GM23338 (cell line): ENCODE measurements at regions not wholly inside any gene's neighbourhood (a gene's known extent, or its start where the extent isn't known, plus 50 kb on each side); places are given as distances from the start of the nearest gene placed in this dataset.
A peak's percentile ranks its signal among the peaks of the same experiment; 100 is the strongest.
"Not testable (repeated sequence)": the region's sequence is repeated elsewhere in the genome, so short reads cannot be mapped to it uniquely, and the experiment has no call there.

Source experiments
- ATAC-seq: fragments of 200-7000 bp; cut with Tn5 transposase; 3 replicates; pipeline ENCODE4 v1.9.1; 2020
- DNase-seq: peaks from one replicate; pipeline ENCODE4 v3.0.0-alpha.2; 2015; ENCODE audit warnings: low spot score
- H2AFZ ChIP-seq: fragments of 200-600 bp; sonication (generic); 2 replicates; pipeline ENCODE4 v1.8.0; 2016; ENCODE audit warnings: antibody characterized with exemption, mild to moderate bottlenecking, moderate library complexity
- H3F3A ChIP-seq: fragments of 200-600 bp; sonication (generic); replicated peaks from 2 replicates; pipeline ENCODE4 v1.8.0; 2017; ENCODE audit warnings: antibody characterized with exemption, mixed run types, low read depth
- H3K27ac ChIP-seq: fragments of 200-600 bp; sonication (generic); 2 replicates; pipeline ENCODE4 v1.6.1; 2016; ENCODE audit warnings: low read depth
- H3K27me3 ChIP-seq: fragments of 200-600 bp; sonication (generic); 2 replicates; pipeline ENCODE4 v1.8.0; 2016; ENCODE audit warnings: mild to moderate bottlenecking, mixed run types, moderate library complexity; ENCODE audit not compliant: insufficient read depth
- H3K36me3 ChIP-seq: fragments of 200-600 bp; sonication (generic); 2 replicates; pipeline ENCODE4 v1.8.0; 2016; ENCODE audit warnings: mild to moderate bottlenecking; ENCODE audit not compliant: insufficient read depth
- H3K4me1 ChIP-seq: fragments of 200-600 bp; sonication (generic); 2 replicates; pipeline ENCODE4 v1.8.0; 2016; ENCODE audit warnings: mild to moderate bottlenecking, moderate library complexity; ENCODE audit not compliant: insufficient read depth
- H3K4me2 ChIP-seq: fragments of 200-600 bp; sonication (generic); 2 replicates; pipeline ENCODE4 v1.7.1; 2017; ENCODE audit warnings: mixed run types
- H3K4me3 ChIP-seq: fragments of 200-600 bp; sonication (generic); 2 replicates; pipeline ENCODE4 v1.6.1; 2016; ENCODE audit warnings: mixed run types
- H3K79me2 ChIP-seq: fragments of 200-600 bp; sonication (generic); replicated peaks from 2 replicates; pipeline ENCODE4 v1.8.0; 2017; ENCODE audit warnings: mild to moderate bottlenecking; ENCODE audit not compliant: insufficient read depth
- H3K9me2 ChIP-seq: fragments of 200-600 bp; sonication (generic); 2 replicates; pipeline ENCODE4 v1.8.0; 2017; ENCODE audit not compliant: insufficient read depth
- H4K20me1 ChIP-seq: fragments of 200-600 bp; sonication (generic); replicated peaks from 2 replicates; pipeline ENCODE4 v1.8.0; 2017; ENCODE audit warnings: mild to moderate bottlenecking; ENCODE audit not compliant: insufficient read depth
- H3K27ac Mint-ChIP-seq: 2 replicates; pipeline ENCODE4 v1.8.0; 2020; ENCODE audit warnings: inconsistent platforms, mild to moderate bottlenecking, moderate library complexity, mixed read lengths
- H3K27me3 Mint-ChIP-seq: 3 replicates; pipeline ENCODE4 v1.8.0; 2022; ENCODE audit warnings: low read depth, mild to moderate bottlenecking, moderate library complexity, mixed read lengths, inconsistent platforms; ENCODE audit not compliant: insufficient read depth, poor library complexity
- H3K36me3 Mint-ChIP-seq: 3 replicates; pipeline ENCODE4 v1.8.0; 2021; ENCODE audit warnings: low read depth, mild to moderate bottlenecking, inconsistent platforms, moderate library complexity, mixed read lengths
- H3K4me1 Mint-ChIP-seq: 3 replicates; pipeline ENCODE4 v1.8.0; 2020; ENCODE audit warnings: mild to moderate bottlenecking, inconsistent platforms, mixed read lengths
- H3K4me3 Mint-ChIP-seq: 3 replicates; pipeline ENCODE4 v1.8.0; 2021; ENCODE audit warnings: moderate library complexity, mild to moderate bottlenecking, inconsistent platforms, mixed read lengths
- H3K9me3 Mint-ChIP-seq: 3 replicates; pipeline ENCODE4 v1.8.0; 2020; ENCODE audit warnings: moderate library complexity, mild to moderate bottlenecking, inconsistent platforms, mixed read lengths
- EZH2phosphoT487 ChIP-seq: fragments of 200-600 bp; sonication (generic); IDR thresholded peaks from one replicate; pipeline ENCODE4 v1.8.1; 2018; ENCODE audit warnings: antibody characterized with exemption; ENCODE audit not compliant: unreplicated experiment
- JUNB ChIP-seq: IDR thresholded peaks from one replicate; pipeline ENCODE4 v1.6.1; 2016; ENCODE audit warnings: antibody characterized with exemption; ENCODE audit not compliant: unreplicated experiment
- POLR2AphosphoS5 ChIP-seq: IDR thresholded peaks from 2 replicates; pipeline ENCODE4 v1.6.1; 2016; ENCODE audit warnings: antibody characterized with exemption, low read depth
- ZNF331 ChIP-seq: fragments of 250-450 bp; sonication (Bioruptor Pico); IDR thresholded peaks from 2 replicates; pipeline ENCODE4 v1.5.0; 2020; ENCODE audit warnings: low read depth, mild to moderate bottlenecking, moderate library complexity
- TF ChIP-seq, protein P1 (sequence below): IDR thresholded peaks from one replicate; pipeline ENCODE4 v1.6.1; 2018; ENCODE audit warnings: antibody characterized with exemption; ENCODE audit not compliant: unreplicated experiment

- not testable (repeated sequence) for H2AFZ ChIP-seq, DNase-seq, ATAC-seq, H3K27me3 ChIP-seq, H3K9me2 ChIP-seq, H3K4me2 ChIP-seq, H3K27me3 Mint-ChIP-seq, H3K4me3 ChIP-seq, H3K36me3 ChIP-seq, H4K20me1 ChIP-seq, H3F3A ChIP-seq, H3K36me3 Mint-ChIP-seq, H3K4me1 ChIP-seq, H3K4me3 Mint-ChIP-seq, H3K27ac ChIP-seq, H3K79me2 ChIP-seq, H3K4me1 Mint-ChIP-seq, H3K27ac Mint-ChIP-seq
- H3K9me3 Mint-ChIP-seq: peaks cover 23% of the 10 kb centered on the region
These were observed 228.4 kb downstream of the CAAP1 start for GRCh38 chr9:26664087-26664773.

DNA sequence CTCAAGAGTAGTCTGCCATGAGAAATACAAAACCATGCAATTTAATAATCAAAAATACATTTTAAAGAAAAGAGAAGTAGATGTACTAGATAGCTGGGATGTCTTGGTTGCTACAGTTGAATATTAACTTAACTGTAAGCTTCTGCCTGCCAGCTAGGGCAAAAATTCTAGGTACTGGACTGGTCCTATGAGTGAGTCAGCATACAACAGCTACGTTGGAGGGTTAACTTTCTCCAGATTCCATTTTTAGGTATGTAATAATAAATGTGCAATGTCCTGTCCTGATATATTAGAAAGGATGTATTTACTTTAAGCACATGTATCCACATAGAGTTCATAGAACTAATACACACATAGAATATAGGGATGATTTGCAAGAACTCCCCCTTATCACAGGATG is 230.1 kb downstream of the CAAP1 start:
- ATAC-seq (no peak), DNase-seq (no peak)
- TF ChIP-seq EZH2phosphoT487: no peak
- TF ChIP-seq, protein P1, sequence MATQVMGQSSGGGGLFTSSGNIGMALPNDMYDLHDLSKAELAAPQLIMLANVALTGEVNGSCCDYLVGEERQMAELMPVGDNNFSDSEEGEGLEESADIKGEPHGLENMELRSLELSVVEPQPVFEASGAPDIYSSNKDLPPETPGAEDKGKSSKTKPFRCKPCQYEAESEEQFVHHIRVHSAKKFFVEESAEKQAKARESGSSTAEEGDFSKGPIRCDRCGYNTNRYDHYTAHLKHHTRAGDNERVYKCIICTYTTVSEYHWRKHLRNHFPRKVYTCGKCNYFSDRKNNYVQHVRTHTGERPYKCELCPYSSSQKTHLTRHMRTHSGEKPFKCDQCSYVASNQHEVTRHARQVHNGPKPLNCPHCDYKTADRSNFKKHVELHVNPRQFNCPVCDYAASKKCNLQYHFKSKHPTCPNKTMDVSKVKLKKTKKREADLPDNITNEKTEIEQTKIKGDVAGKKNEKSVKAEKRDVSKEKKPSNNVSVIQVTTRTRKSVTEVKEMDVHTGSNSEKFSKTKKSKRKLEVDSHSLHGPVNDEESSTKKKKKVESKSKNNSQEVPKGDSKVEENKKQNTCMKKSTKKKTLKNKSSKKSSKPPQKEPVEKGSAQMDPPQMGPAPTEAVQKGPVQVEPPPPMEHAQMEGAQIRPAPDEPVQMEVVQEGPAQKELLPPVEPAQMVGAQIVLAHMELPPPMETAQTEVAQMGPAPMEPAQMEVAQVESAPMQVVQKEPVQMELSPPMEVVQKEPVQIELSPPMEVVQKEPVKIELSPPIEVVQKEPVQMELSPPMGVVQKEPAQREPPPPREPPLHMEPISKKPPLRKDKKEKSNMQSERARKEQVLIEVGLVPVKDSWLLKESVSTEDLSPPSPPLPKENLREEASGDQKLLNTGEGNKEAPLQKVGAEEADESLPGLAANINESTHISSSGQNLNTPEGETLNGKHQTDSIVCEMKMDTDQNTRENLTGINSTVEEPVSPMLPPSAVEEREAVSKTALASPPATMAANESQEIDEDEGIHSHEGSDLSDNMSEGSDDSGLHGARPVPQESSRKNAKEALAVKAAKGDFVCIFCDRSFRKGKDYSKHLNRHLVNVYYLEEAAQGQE: no peak
- TF ChIP-seq ZNF331 (CRISPR knock-in tag): no peak
- Histone ChIP-seq H3K79me2 (no peaks in the 10 kb centered on the region), H3K4me2 (no peak overlapping the region), H3K9me2 (no peaks in the 10 kb centered on the region), H3K4me3 (no peak overlapping the region), H3K27ac (no peak overlapping the region), H3K4me1 (no peaks in the 10 kb centered on the region), H4K20me1 (no peaks in the 10 kb centered on the region), H3K36me3 (no peaks in the 10 kb centered on the region), H3K27me3 (no peaks in the 10 kb centered on the region), H2AFZ (no peak overlapping the region), H3F3A (no peaks in the 10 kb centered on the region)
- H3K27ac Mint-ChIP-seq: no peak overlapping the region
- no peak overlapping the region for H3K4me3 Mint-ChIP-seq
- H3K4me1 Mint-ChIP-seq: no peaks in the 10 kb centered on the region
- H3K9me3 Mint-ChIP-seq: peaks cover 23% of the 10 kb centered on the region
- peaks cover 2% of the 10 kb centered on the region for H3K27me3 Mint-ChIP-seq
- H3K36me3 Mint-ChIP-seq: peaks cover 7% of the 10 kb centered on the region; the same call in 2 of the 3 replicates

GRCh38 chr9:26658476-26658875 is 234.1 kb downstream of the CAAP1 start:
- no peaks in the 10 kb centered on the region for H4K20me1 ChIP-seq
- TF ChIP-seq JUNB (no peak), POLR2AphosphoS5 (no peak)
- TF ChIP-seq, protein P1: no peak
- ATAC-seq (peak; percentile 30; the same call in 2 of the 3 replicates), DNase-seq (no peak)
- peaks cover 10% of the 10 kb centered on the region for H3K9me3 Mint-ChIP-seq
- no peaks in the 10 kb centered on the region for H3K79me2 ChIP-seq
- no peaks in the 10 kb centered on the region for H3K27me3 Mint-ChIP-seq
- H3K4me1 Mint-ChIP-seq: peaks cover 6% of the 10 kb centered on the region; the same call in 2 of the 3 replicates
- H3K9me2 ChIP-seq: no peaks in the 10 kb centered on the region
- peaks cover 7% of the 10 kb centered on the region; the same call in 2 of the 3 replicates for H3K36me3 Mint-ChIP-seq
- H3K27me3 ChIP-seq: no peaks in the 10 kb centered on the region
- H3K27ac ChIP-seq: no peak overlapping the region
- H3K4me3 Mint-ChIP-seq: no peak overlapping the region
- H3K27ac Mint-ChIP-seq: no peak overlapping the region
- H3K4me2 ChIP-seq: no peak overlapping the region
- no peaks in the 10 kb centered on the region for H3K4me1 ChIP-seq
- no peaks in the 10 kb centered on the region for H3K36me3 ChIP-seq
- H3F3A ChIP-seq: no peaks in the 10 kb centered on the region
- no peak overlapping the region for H3K4me3 ChIP-seq
- H2AFZ ChIP-seq: no peak overlapping the region
